ENCODE measurements at regions not wholly inside any gene's neighbourhood (a gene's known extent, or its start where the extent isn't known, plus 50 kb on each side); places are given as distances from the start of the nearest gene placed in this dataset.

DNA sequence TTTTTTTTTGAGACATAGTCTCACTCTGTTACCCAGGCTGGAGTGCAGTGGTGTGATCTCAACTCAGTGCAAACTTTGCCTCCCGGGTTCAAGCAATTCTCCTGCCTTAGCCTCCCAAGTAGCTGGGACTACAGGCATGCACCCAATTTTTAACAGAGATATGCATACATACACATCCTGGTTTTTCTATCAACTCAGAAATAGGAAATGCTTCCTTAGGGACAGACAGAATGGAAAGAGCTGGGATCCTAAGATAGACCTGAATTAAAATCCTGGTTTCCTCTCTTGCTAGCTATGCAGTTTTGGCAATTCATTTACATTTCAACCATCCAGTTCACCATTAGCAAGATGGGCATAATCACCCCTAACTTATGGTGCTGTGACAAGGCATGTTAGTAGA lies 347.5 kb downstream of the GPAM start:
- no peak for DNase-seq

DNA sequence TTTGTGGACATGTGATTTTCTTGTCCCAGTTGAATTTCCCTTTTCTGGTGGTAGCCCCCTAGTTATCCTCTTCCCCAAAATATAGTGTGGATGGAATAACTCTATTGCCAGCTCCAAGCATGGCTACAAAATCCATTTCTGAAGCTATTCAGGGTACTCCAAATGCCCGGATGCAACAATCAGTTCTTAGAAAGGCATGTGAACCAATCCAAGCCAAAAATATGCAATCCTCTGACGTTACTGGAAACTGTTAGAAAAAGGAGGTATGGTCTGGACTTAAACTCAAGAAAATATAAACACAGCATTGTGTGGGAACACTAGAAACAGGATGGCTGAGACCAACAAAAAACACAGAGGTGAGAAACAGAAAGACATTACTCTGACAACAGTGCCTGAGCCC lies 347.0 kb downstream of the GPAM start:
- no peak for DNase-seq

DNA sequence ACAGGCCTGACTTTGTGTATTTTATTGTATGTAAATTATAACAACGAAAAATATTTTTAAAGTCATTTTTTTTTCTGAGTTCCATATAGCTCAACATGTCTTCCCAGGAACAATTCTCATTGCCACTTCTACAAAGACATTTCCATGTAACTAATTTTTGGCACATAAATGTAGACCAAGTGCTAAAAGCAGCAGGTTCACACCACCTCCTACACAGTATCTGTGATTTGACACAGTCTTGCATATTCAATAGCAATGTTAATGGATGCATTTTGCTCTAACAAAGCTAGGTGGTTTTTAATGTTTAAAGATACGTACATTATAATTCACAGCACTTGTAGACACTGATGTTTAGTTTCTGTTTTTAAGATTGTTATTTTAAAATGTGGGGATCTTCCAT lies 346.5 kb downstream of the GPAM start:
- DNase-seq = no peak

DNA sequence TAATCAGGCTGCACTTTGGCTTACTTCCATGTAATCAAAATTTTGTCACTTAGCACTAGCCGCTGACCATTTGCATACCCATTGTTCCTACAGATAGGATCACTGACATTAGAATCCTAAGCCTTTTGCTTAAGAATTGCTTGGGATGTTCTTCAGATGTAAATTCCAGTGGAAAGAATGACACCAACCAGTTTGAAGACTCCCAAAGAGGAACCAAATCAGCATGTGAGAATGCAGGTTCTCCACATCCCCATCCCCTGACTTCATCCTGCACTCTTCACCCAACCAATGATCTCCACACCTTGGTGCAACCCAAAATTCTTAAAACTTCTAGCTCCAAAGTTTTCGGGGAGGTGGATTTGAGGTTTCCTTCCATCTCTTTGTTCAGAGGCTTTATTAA lies 345.6 kb downstream of the GPAM start:
- DNase-seq = no peak

DNA sequence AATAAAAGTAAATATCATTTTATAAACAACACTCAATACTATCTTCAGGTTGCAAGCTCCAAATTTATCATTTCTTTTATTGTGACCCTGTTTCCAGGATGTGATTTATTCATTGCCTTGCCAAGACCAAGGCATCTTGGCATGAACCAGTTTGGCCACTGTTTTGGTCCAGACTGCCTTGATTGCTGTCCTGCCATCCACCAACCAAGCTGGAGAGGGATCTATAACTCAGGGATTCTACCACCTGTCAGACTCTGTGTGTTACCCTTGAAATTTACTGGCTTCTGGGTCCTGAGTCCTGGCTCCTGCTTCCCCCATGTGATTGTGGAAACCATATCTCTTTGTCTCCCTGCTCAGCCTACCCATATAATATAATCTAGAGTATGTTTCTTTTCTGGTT lies 343.0 kb downstream of the GPAM start:
- DNase-seq = no peak

DNA sequence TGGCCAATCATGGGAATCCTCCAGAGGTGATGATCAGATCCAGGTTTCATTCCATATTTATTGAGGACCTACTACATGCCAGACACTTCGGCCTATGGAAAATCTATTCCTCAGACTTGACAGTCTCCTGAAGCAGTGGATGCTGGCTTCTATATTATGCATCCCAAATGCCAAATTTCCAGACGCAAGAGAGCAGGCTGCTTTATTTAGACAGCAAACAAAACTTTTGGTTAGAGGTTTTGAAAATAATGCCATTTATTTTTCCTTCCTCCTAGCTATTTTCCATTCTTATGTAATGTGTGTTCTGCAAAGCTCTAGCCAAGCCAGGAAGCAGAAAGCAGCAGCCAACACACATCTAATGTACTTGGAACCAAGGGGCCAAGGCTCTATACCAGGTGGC lies 330.8 kb downstream of the GPAM start:
- no peak for DNase-seq

DNA sequence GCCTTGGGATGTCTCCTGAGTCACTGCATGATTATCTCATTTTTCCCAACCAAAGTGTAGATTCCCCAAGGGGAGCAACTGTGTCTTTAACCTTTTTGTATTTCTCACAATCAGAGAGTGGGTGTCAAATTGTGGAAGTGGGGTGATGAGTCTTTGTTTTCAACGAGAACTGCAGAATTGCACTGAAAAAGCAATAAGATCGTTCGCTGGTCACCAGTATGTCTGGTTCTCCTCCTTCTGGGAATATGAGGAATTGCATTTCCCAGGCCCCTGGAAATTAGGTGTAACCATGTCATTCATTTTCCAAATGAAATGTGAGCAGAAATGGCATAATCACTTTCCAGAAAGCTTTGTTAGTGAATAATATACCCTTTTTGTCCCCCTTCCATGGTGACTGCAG lies 326.9 kb downstream of the GPAM start:
- no peak for DNase-seq

DNA sequence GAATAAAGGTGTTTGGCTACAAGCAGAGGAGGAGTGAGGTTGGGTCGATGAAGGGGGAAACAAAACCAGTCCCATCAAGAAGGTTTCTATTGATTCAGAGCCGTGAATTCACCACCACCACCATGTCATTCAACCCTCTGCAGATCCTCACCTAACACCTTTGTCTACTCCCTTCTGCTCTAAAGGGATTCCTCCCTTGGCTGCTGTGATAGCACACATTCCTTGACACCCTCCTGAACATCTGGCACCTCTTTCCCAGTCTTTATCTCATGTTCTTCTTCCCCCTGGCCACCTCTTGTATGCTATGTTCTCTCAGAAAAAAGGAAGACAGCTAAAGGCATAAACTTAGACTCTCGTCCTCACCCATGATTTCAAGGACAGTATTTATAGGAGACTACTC lies 318.0 kb downstream of the GPAM start:
- no peak for DNase-seq

DNA sequence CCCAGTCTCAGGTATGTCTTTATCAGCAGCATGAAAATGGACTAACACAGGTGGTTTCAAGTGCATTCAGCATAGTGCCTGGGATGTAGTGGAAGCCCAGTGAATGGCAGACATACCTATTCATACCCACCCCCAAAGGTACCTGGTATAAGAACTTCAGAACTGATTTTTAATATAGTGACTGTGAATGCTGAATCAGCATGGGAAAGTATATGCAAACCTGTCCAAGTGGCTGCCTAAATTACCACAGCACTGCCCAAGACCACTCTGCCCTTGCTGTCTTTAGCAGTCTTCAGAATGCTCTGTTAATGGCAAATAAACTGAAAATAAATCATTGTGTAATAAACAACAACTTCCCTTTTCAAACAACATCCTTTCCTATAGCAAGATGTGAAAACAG lies 312.1 kb downstream of the GPAM start:
- DNase-seq = no peak

DNA sequence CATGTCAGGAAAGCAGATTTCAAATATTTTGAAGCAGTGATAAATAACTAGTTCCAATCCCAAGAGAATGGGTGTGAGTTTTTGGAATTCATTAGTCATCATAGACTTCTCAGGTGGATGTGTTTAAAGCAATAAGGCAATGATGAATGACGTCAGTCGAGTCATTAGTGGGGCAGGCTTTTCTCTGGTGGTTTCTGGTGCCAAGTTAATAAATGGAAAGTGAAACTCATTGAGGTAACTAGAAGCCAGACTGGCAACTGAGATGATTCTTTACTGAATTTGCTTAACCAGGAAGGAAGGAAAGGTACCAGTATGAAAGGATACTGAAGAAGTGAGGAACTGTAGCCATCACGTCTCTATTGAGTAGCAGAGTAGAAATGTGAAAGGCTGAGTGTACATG lies 311.0 kb downstream of the GPAM start:
- DNase-seq = no peak

DNA sequence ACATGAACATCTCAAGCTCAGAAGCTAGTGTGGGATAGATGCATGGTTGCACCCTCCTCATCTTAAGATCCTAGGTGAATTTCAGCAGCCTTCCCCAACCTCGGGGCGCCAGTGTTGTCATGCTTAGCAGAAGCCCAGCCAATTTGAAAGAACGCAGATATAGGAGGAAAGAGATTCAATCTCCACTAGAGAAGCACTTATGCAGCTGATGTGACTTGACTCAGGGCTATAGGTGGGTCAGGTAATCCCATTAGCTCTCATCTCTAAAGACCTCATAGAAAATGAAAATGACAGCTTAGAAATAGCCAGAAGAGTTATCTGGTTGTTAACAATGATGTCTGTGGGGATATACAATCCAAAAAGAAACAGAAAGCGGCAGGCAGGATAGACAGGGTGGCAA lies 310.5 kb downstream of the GPAM start:
- no peak for DNase-seq

DNA sequence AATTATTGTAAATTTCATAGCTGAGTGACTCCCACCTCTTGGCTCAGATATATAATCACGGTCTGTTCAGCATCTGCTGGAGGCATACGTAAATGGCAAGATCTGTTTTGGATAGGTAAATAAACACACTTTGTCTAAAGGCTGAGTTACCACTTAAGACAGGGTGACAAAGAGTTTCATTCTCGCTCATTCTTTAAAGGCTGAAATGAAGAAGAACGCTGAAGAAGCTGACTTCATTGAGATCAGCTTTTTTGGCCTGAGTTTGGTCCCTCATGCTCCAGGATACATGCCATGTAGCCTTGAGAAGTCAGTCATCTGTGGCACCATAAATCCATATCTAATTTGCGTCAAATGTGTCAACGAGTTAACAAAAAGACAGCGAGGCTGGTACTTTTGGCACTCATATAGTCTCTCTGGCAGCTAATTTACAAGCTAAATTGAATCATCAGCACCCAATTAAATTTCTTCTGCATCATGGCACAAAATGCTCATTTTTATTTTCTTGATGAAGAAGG lies 309.9 kb downstream of the GPAM start:
- no peak for DNase-seq

DNA sequence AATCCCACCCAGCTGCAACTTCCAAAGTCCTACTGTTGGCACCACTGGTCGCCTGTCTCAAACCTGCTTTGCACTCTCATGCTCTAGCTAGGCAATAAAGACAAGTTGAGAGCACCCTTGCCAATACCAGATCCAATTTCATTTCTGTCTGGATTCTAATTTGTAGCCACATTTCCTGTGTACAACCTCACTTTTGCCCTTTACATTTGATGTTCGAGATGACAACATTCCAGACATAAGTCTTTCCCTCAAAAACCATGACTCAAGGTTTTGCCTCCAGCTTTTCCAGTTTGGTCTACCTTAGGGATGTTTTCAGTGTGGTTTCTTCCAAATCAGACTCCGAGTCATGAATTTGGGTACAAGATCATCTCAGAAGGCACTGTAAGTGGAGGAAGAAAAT lies 309.0 kb downstream of the GPAM start:
- DNase-seq = no peak

DNA sequence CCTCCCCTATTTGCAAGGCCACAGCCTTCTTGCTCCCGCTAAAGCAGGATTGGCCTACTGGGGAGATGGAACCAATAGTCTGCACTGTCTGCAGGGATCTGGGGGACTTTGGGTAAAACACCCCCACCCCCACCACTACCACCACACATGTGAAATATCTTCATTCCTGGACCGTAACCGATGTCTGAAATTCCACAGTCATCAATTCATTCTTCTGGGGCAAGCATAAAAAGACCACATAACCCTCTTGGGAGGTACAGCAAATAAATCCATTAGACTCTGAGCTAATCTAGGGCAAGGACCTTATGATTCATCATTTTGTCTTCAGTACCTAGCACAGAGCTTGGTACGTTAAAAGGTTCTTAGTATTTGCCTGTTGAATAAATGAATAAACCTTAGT lies 307.8 kb downstream of the GPAM start:
- DNase-seq = no peak

DNA sequence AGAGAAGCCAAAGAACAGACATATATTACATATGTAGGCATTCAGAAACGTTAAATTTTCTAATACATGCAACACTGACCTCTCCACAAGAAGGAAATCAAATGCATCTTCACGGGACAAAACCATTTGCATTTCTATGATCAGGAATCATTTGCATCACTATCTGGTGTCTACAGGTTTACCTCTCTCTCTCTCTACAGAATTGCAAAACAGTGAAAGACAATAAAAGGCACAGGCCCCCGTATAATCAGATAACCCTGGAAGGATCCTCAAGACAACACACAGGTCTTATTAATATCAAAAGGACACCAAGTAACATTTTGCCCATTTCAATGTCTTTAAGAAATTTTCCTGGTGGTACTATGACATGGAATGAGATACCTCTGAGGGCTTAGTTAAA lies 306.3 kb downstream of the GPAM start:
- no peak for DNase-seq

DNA sequence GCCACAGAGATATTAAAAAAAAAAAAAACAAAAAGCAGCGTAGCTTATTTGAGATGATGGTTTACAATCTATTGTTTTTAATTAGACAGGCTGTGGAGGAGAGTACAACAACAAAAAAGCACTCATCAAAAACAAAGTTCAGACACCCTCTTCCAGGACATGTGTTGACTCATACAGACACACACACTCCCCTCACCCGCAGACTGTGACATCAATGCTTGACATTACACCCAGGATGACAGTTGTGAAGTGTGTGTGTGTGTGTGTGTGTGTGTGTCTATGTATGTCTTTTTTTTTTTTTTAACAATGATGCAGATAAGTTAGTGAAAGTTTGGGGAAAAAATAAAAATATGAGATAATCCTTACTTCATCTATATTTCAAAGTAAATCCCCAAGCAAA lies 303.6 kb downstream of the GPAM start:
- no peak for DNase-seq

DNA sequence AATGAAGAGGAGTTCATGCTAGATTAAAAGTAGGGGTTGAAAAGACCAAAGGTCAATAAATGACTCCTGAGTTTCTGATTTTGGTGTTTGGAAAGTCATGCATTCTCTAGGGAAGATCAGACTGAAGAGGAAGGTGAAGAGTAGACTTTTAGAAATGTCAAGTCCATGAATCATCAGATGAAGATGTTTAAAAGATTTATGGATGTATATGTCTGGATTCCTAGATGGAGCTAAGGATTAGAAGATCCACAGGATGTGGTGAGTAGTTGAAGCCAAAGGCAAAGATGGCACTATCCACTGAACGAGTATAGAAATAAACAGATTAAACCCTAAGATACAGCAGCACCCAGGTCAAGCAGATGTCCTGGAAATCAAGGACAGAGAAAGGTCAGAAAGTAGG lies 298.5 kb downstream of the GPAM start:
- DNase-seq = no peak

DNA sequence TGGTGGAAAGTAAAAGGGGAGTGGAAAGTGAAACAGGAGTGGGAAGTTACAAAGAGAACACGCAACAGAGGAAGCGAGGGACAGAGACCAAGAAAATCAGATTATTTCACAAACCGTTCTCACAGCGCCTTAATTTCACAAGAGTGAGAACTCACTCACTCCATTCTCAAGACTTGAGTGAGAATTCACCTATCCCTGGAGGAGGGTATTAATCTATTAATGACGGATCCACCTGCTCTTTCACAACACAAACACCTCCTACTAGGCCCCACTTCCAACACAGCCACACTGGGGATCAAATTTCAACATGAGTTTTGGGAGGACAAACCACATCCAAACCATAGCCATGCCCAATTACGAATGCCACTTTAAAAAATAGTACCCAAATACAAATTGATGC lies 297.6 kb downstream of the GPAM start:
- no peak for DNase-seq

DNA sequence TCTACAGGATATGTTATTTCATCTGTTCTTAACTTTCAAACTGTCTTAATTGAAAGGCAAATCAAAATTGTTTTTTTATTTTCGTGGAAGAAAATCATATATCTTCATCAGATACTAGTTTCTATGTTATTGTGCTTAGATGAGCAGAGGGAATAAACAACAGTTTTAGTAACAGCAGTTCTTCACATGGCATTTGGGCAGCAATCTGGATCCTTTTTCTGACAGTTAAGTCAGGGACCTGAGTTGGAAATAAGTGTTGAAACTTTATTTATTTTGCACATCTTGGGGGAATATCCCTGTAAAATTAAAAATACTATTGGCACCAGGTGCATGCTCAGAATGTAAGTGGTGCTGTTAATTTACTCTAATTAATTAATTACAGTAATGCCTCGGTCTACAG lies 296.3 kb downstream of the GPAM start:
- DNase-seq = no peak

DNA sequence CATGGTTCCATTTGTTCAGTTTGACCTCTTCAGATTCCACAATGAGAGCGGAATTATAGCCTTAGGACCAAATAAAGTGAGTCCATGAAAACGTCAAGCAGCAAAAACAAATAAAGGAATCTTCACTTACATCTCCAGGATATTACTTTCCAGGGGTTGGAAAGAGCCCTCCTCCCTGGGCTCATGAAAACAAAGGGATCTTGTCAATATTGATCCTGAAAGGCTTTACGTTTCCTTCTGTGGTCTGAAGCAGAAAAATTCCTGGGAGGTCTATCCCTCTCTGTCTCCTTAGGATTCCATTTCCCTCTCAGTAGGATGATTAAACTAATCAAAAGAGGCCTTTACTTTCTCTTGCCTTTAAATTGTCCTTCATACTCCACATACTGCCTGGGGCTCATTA lies 293.5 kb downstream of the GPAM start:
- no peak for DNase-seq

DNA sequence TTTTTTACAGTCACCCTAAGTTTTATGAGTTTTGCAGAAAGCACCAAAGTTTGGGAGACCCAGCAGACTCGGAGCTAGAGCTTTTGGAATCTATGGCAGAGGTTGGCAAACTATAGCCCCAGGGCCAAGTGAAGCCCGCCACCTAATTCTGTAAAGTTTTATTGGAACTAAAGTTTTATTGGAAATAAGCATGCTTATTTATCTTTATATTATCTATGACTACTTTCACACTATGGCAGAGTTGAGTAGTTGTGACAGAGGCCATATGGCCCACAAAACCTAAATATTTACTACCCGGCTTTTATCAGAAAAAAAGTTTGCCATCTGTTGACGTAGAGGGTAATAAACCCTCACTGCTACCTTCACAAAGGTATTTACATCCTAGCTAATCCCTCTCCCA lies 267.6 kb downstream of the GPAM start:
- no peak for DNase-seq

DNA sequence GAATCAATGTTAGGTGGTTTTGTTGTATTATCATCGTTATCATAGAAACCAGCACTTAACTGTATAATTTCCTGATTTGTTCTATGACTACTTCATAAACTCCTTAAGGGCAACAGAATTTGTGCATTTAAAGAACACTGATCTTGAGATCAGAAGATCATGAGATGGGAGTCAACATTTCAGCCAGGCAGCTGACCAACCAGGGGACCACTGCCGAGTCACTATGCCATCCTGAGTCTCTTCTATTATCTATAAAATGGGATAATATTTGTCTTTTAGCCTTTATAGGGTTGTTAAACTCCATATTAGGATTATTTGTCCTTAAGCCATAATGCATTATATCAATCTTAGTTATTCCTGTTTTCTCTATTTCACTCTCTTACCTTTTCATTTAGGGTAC lies 261.7 kb downstream of the GPAM start:
- no peak for DNase-seq

DNA sequence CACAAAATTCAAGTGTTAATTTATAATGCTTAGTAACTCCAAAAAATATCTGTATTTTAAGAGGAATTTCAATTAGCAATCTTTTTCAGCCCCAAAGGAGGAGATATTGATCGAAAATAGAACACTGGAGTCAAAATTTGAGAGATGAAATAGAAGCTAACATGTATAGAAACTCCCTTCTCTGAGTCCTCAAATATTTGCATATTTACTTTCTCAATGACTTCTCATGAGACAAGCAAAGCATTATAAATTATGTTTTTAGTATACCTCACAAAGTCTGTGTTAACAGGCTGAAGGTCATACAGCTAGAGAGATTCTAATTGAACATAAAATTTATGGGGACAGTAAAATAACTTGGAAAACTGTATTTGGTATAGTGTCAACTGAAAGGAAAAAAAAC lies 260.5 kb downstream of the GPAM start:
- DNase-seq = no peak

DNA sequence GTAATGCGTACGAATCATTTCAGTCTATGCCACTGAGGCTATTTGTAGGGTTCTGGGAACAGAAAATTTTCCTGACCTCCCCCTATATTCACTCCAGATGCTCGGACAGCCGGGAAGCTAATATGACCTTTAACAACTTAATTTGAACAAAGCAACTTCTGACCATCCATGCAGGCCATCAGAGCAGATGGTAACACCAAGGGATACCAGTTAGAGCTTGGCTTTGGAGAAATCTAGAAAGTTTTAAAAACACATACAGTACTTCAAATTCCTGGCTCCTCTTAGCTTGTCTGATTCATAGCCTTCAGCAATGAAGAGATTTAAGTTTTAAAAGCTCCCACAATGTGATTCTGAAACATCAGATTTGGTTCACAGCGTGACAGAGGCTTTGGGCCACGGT lies 257.3 kb downstream of the GPAM start:
- DNase-seq = no peak

DNA sequence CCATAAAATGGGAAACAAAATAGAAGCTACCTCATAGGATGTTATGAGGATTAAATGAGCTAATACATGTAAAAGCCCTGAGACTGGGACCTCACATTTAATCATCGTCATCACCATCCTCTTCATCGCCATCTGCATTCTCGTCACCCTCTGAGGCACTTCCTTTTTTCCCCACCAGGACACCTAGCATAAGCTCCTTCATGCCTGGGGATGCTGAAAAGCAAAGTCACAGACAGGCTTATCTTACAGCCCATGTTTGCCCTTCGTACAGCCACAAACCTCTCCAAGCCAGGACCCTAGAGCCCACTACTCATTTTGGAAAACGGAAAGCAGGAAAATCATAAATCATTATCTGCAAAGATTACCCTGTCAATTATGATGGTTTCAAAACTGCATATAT lies 249.6 kb downstream of the GPAM start:
- no peak for DNase-seq

DNA sequence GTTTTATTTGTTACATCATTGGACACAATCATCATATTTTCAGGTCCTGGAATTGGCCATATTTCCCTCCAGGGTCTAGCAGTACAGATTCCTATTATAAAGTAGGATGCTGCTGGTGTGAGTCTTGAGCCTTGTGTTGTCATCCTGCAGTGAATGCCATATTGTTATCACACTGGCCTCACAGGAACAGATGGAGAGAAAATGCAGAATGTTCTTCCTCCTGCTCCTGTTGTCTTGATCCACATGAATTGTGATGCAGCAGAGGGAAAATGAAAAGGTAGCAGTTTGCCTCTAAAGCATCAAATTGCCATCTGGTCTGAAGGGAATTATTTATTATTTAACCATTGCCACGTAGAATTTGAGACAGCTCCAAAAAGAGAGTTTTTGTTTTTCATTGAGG lies 248.6 kb downstream of the GPAM start:
- no peak for DNase-seq
